ENCODE measurements at regions not wholly inside any gene's neighbourhood (a gene's known extent, or its start where the extent isn't known, plus 50 kb on each side); places are given as distances from the start of the nearest gene placed in this dataset.

- Histone ChIP-seq H3K27me3 (no peaks in the 10 kb centered on the region), H3K4me3 (no peak overlapping the region), H3K4me1 (no peaks in the 10 kb centered on the region), H3K9me3 (no peaks in the 10 kb centered on the region), H3K36me3 (ENCODE audit: low read depth, missing control alignments) (no peaks in the 10 kb centered on the region), H3K27ac (no peak overlapping the region)
- DNase-seq: no peak
- WGBS, 2 donors: 72 to 80% methylated on average over 6 of the region's 6 CpGs
- no peak for TF ChIP-seq POLR2A (IDR thresholded peaks at IDR 0.05)
- no peak for TF ChIP-seq CTCF (IDR thresholded peaks at IDR 0.05)
- intact Hi-C loops (cut with DNase I; ENCODE audit: low total_unique reads): no loop called here
These were observed 385.5 kb upstream of the PFKP start for GRCh38 chr10:2681891-2682290.

- DNase-seq: no peak
- H3K27ac ChIP-seq: no peak overlapping the region
- H3K9me3 ChIP-seq: no peaks in the 10 kb centered on the region
- intact Hi-C loops (cut with DNase I; ENCODE audit: low total_unique reads): no loop called here
- 39 to 70% methylated on average over 8 of the region's 8 CpGs for WGBS, 2 donors
- TF ChIP-seq CTCF (IDR thresholded peaks at IDR 0.05) (no peak), POLR2A (IDR thresholded peaks at IDR 0.05) (no peak)
- H3K4me1 ChIP-seq: no peaks in the 10 kb centered on the region
- H3K36me3 ChIP-seq (ENCODE audit: low read depth, missing control alignments): no peaks in the 10 kb centered on the region
- no peaks in the 10 kb centered on the region for H3K27me3 ChIP-seq
- H3K4me3 ChIP-seq: no peak overlapping the region
These were observed 386.5 kb upstream of the PFKP start for GRCh38 chr10:2680821-2681220.

GRCh38 chr10:2679646-2680045, 387.7 kb upstream of the PFKP start:
- Histone ChIP-seq H3K27ac (no peak overlapping the region), H3K9me3 (no peaks in the 10 kb centered on the region), H3K27me3 (no peaks in the 10 kb centered on the region), H3K36me3 (ENCODE audit: low read depth, missing control alignments) (no peaks in the 10 kb centered on the region), H3K4me3 (no peak overlapping the region), H3K4me1 (no peaks in the 10 kb centered on the region)
- no peak for TF ChIP-seq POLR2A (IDR thresholded peaks at IDR 0.05)
- TF ChIP-seq CTCF (IDR thresholded peaks at IDR 0.05): no peak
- DNase-seq: no peak
- WGBS, 2 donors: 82 to 83% methylated on average over 9 to 12 of the region's 12 CpGs
- intact Hi-C loops (cut with DNase I; ENCODE audit: low total_unique reads): no loop called here

- Histone ChIP-seq H3K36me3 (ENCODE audit: low read depth, missing control alignments) (no peaks in the 10 kb centered on the region), H3K4me3 (no peak overlapping the region), H3K9me3 (no peaks in the 10 kb centered on the region), H3K27ac (no peak overlapping the region), H3K27me3 (no peaks in the 10 kb centered on the region), H3K4me1 (no peaks in the 10 kb centered on the region)
- intact Hi-C loops (cut with DNase I; ENCODE audit: low total_unique reads): no loop called here
- DNase-seq: no peak
- TF ChIP-seq POLR2A (IDR thresholded peaks at IDR 0.05) (no peak), CTCF (IDR thresholded peaks at IDR 0.05) (no peak)
- 100% methylated on average over 1 of the region's 1 CpG for WGBS, 2 donors
These were observed 390.9 kb upstream of the PFKP start for GRCh38 chr10:2676455-2676854.

GRCh38 chr10:2674451-2674850, 392.9 kb upstream of the PFKP start:
- Histone ChIP-seq H3K27me3 (no peaks in the 10 kb centered on the region), H3K36me3 (ENCODE audit: low read depth, missing control alignments) (no peaks in the 10 kb centered on the region), H3K9me3 (no peaks in the 10 kb centered on the region), H3K4me1 (no peaks in the 10 kb centered on the region), H3K27ac (no peak overlapping the region), H3K4me3 (no peak overlapping the region)
- no peak for DNase-seq
- TF ChIP-seq POLR2A (IDR thresholded peaks at IDR 0.05) (no peak), CTCF (IDR thresholded peaks at IDR 0.05) (no peak)
- intact Hi-C loops (cut with DNase I; ENCODE audit: low total_unique reads): no loop called here
